Neural crest cell (in vitro differentiated cells): ENCODE measurements at regions not wholly inside any gene's neighbourhood (a gene's known extent, or its start where the extent isn't known, plus 50 kb on each side); places are given as distances from the start of the nearest gene placed in this dataset.

Experiments
- DNase-seq: peaks from one replicate; pipeline ENCODE4 v3.0.0; 2021; ENCODE audit warnings: low read depth, mixed read lengths, low spot score
- H3K27ac Mint-ChIP-seq: one replicate; pipeline ENCODE4 v1.8.0; 2021; ENCODE audit warnings: mild to moderate bottlenecking, mixed read lengths; ENCODE audit not compliant: unreplicated experiment
- H3K27me3 Mint-ChIP-seq: 2 replicates; pipeline ENCODE4 v1.8.0; 2021; ENCODE audit warnings: low read depth, mild to moderate bottlenecking, mixed read lengths
- H3K36me3 Mint-ChIP-seq: 2 replicates; pipeline ENCODE4 v1.8.0; 2021; ENCODE audit warnings: low read depth, mild to moderate bottlenecking, mixed read lengths
- H3K4me1 Mint-ChIP-seq: 2 replicates; pipeline ENCODE4 v1.8.0; 2021; ENCODE audit warnings: mixed read lengths
- H3K4me3 Mint-ChIP-seq: one replicate; pipeline ENCODE4 v1.8.0; 2021; ENCODE audit warnings: mild to moderate bottlenecking, mixed read lengths
- H3K9me3 Mint-ChIP-seq: 2 replicates; pipeline ENCODE4 v1.8.0; 2021; ENCODE audit warnings: mixed read lengths
- CTCF ChIP-seq: fragments of 200-600 bp; sonication (generic); conservative IDR thresholded peaks from 2 replicates; pipeline ENCODE4 v1.5.0; 2021; ENCODE audit warnings: antibody characterized with exemption, mild to moderate bottlenecking

- DNase-seq: no peak
- no peak for TF ChIP-seq CTCF
- H3K4me1 Mint-ChIP-seq: no peaks in the 10 kb centered on the region
- no peak overlapping the region for H3K27ac Mint-ChIP-seq
- H3K27me3 Mint-ChIP-seq: no peaks in the 10 kb centered on the region
- no peaks in the 10 kb centered on the region for H3K36me3 Mint-ChIP-seq
- H3K4me3 Mint-ChIP-seq: no peak overlapping the region
- H3K9me3 Mint-ChIP-seq: peaks cover 2% of the 10 kb centered on the region
Observed at GRCh38 chr5:89878140-89879132, 531.1 kb downstream of the CETN3 start.

- Mint-ChIP-seq H3K9me3 (no peaks in the 10 kb centered on the region), H3K36me3 (no peaks in the 10 kb centered on the region), H3K27me3 (no peaks in the 10 kb centered on the region), H3K27ac (no peak overlapping the region), H3K4me1 (no peaks in the 10 kb centered on the region), H3K4me3 (no peak overlapping the region)
- TF ChIP-seq CTCF: no peak
- DNase-seq: no peak
Observed at GRCh38 chr5:89871906-89872305, 537.6 kb downstream of the CETN3 start.

- H3K27ac Mint-ChIP-seq: no peak overlapping the region
- H3K36me3 Mint-ChIP-seq: no peaks in the 10 kb centered on the region
- no peak overlapping the region for H3K4me3 Mint-ChIP-seq
- no peaks in the 10 kb centered on the region for H3K4me1 Mint-ChIP-seq
- peaks cover under 1% of the 10 kb centered on the region for H3K9me3 Mint-ChIP-seq
- no peak for DNase-seq
- TF ChIP-seq CTCF: no peak
- no peaks in the 10 kb centered on the region for H3K27me3 Mint-ChIP-seq
Observed at GRCh38 chr5:89869346-89869745, 540.2 kb downstream of the CETN3 start.

- Mint-ChIP-seq H3K27me3 (no peaks in the 10 kb centered on the region), H3K27ac (no peak overlapping the region), H3K4me1 (no peaks in the 10 kb centered on the region), H3K9me3 (peaks cover 4% of the 10 kb centered on the region), H3K4me3 (no peak overlapping the region), H3K36me3 (no peaks in the 10 kb centered on the region)
- TF ChIP-seq CTCF: no peak
- DNase-seq: no peak
Observed at GRCh38 chr5:89866410-89866809, 543.1 kb downstream of the CETN3 start.

GRCh38 chr5:89864941-89865340, 544.6 kb downstream of the CETN3 start:
- no peaks in the 10 kb centered on the region for H3K36me3 Mint-ChIP-seq
- no peak for DNase-seq
- no peak overlapping the region for H3K4me3 Mint-ChIP-seq
- peaks cover 6% of the 10 kb centered on the region for H3K9me3 Mint-ChIP-seq
- no peaks in the 10 kb centered on the region for H3K27me3 Mint-ChIP-seq
- no peak overlapping the region for H3K27ac Mint-ChIP-seq
- no peaks in the 10 kb centered on the region for H3K4me1 Mint-ChIP-seq
- no peak for TF ChIP-seq CTCF
